Gastrocnemius medialis (tissue), 4 donors: ENCODE measurements at regions not wholly inside any gene's neighbourhood (a gene's known extent, or its start where the extent isn't known, plus 50 kb on each side); places are given as distances from the start of the nearest gene placed in this dataset.
"Not testable (repeated sequence)": the region's sequence is repeated elsewhere in the genome, so short reads cannot be mapped to it uniquely, and the experiment has no call there.

Experiments used
- ATAC-seq, 2 donors: fragments of 150-250 bp; one replicate each; pipeline ENCODE4 v1.9.1; 2016
- DNase-seq, 2 donors: peaks; one replicate each; pipeline ENCODE4 v3.0.0-alpha.2; 2019
- H3K27ac ChIP-seq, 4 donors: fragments of 200-600 bp; sonication (generic); 1 replicate in 1 of 4; 2 replicates in 3 of 4; pipeline ENCODE4 v1.5.1; 2016 to 2018; ENCODE audit warnings: mild to moderate bottlenecking in 2 of 4, moderate library complexity in 1 of 4
- H3K27me3 ChIP-seq, 3 donors: fragments of 200-600 bp; sonication (generic) in 2 of 3; 1 replicate in 1 of 3; 2 replicates in 2 of 3; pipeline versions ENCODE4 v1.5.1 to v1.6.0; 2016 to 2019; ENCODE audit warnings: mild to moderate bottlenecking in 1 of 3, moderate library complexity in 1 of 3
- H3K36me3 ChIP-seq, 2 donors: fragments of 200-600 bp; sonication (generic) in 1 of 2; one replicate each; pipeline ENCODE4 v1.5.1; 2017 to 2018
- H3K4me1 ChIP-seq, 2 donors: fragments of 200-600 bp; sonication (generic) in 1 of 2; one replicate each; pipeline ENCODE4 v1.5.1; 2016 to 2017; ENCODE audit warnings: mild to moderate bottlenecking in 2 of 2
- H3K4me3 ChIP-seq, 4 donors: fragments of 200-600 bp; sonication (generic) in 3 of 4; 1 replicate in 1 of 4; 2 replicates in 3 of 4; pipeline ENCODE4 v1.5.1; 2016 to 2019; ENCODE audit warnings: mild to moderate bottlenecking in 2 of 4
- H3K9me3 ChIP-seq, 3 donors: fragments of 200-600 bp; sonication (generic) in 2 of 3; 1 replicate in 1 of 3; 2 replicates in 2 of 3; pipeline ENCODE4 v1.5.1; 2016 to 2019
- CTCF ChIP-seq, 5 experiments: fragments of 450-650 bp in 3 of 5; fragments of 200-600 bp in 2 of 5; sonication (generic) in 2 of 5; IDR thresholded peaks in 4 of 5; conservative IDR thresholded peaks in 1 of 5; 1 replicate in 4 of 5; 2 replicates in 1 of 5; pipeline ENCODE4 v1.5.1; 2016 to 2019; ENCODE audit warnings: antibody characterized with exemption in 5 of 5, mild to moderate bottlenecking in 3 of 5, moderate library complexity in 3 of 5
- POLR2A ChIP-seq, 2 donors: fragments of 450-650 bp; IDR thresholded peaks; one replicate each; pipeline ENCODE4 v1.6.1; 2017; ENCODE audit warnings: antibody characterized with exemption in 2 of 2, mild to moderate bottlenecking in 2 of 2, moderate library complexity in 2 of 2
- in situ Hi-C, 4 donors: fragments of 200-750 bp; cut with MboI; loops; one replicate each; pipeline versions ENCODE4 v1.15.0 to v1.8.0; 2017; ENCODE audit warnings: low sequenced_read_pairs in 4 of 4
- intact Hi-C: fragments of 100-400 bp; cut with DNase I; formaldehyde crosslinking; loops from one replicate; pipeline ENCODE4 v1.15.1; 2023; ENCODE audit warnings: low total_unique reads

- Histone ChIP-seq H3K27ac (no peak overlapping the region), H3K4me3 (no peak overlapping the region), H3K4me1 (no peaks in the 10 kb centered on the region), H3K36me3 (no peaks in the 10 kb centered on the region), H3K9me3 (peaks cover 0 to 6% (median 0%) of the 10 kb centered on the region in 3 donors), H3K27me3 (no peaks in the 10 kb centered on the region)
- DNase-seq (no peak), ATAC-seq (no peak)
- in situ Hi-C loops (no loop called here), intact Hi-C loops (no loop called here)
- TF ChIP-seq CTCF (IDR thresholded peaks at IDR 0.05 in 4 of 5, conservative IDR thresholded peaks at IDR 0.05 in 1 of 5) (no peak), POLR2A (IDR thresholded peaks at IDR 0.05) (no peak)
Observed at GRCh38 chr6:11448038-11448437, 89.5 kb upstream of the TMEM170B start.

GRCh38 chr6:11447265-11447664 is 90.3 kb upstream of the TMEM170B start:
- intact Hi-C loops (no loop called here), in situ Hi-C loops (no loop called here)
- Histone ChIP-seq H3K27me3 (no peaks in the 10 kb centered on the region), H3K4me3 (no peak overlapping the region), H3K36me3 (no peaks in the 10 kb centered on the region), H3K9me3 (peaks cover 0 to 6% (median 0%) of the 10 kb centered on the region in 3 donors), H3K4me1 (no peaks in the 10 kb centered on the region), H3K27ac (no peak overlapping the region)
- TF ChIP-seq POLR2A (IDR thresholded peaks at IDR 0.05): no peak
- TF ChIP-seq CTCF (IDR thresholded peaks at IDR 0.05 in 4 of 5, conservative IDR thresholded peaks at IDR 0.05 in 1 of 5): no peak
- ATAC-seq: no peak
- DNase-seq: no peak

- H3K27ac ChIP-seq: no peak overlapping the region
- no peak for TF ChIP-seq CTCF (IDR thresholded peaks at IDR 0.05 in 4 of 5, conservative IDR thresholded peaks at IDR 0.05 in 1 of 5)
- no peak for TF ChIP-seq POLR2A (IDR thresholded peaks at IDR 0.05)
- H3K9me3 ChIP-seq: peaks cover 0 to 6% (median 0%) of the 10 kb centered on the region in 3 donors
- H3K4me3 ChIP-seq: no peak overlapping the region
- intact Hi-C loops: no loop called here
- H3K27me3 ChIP-seq: no peaks in the 10 kb centered on the region
- DNase-seq (no peak), ATAC-seq (no peak)
- no peaks in the 10 kb centered on the region for H3K4me1 ChIP-seq
- no peaks in the 10 kb centered on the region for H3K36me3 ChIP-seq
- in situ Hi-C loops: no loop called here
Observed at GRCh38 chr6:11445146-11445545, 92.4 kb upstream of the TMEM170B start.

- intact Hi-C loops, in situ Hi-C loops, H3K4me3 ChIP-seq, DNase-seq, ATAC-seq, H3K27ac ChIP-seq, H3K4me1 ChIP-seq, H3K27me3 ChIP-seq, H3K36me3 ChIP-seq, H3K9me3 ChIP-seq: not testable (repeated sequence)
Observed at GRCh38 chr6:11443125-11443524, 94.4 kb upstream of the TMEM170B start.

- intact Hi-C loops (no loop called here), in situ Hi-C loops (no loop called here)
- H3K36me3 ChIP-seq: no peaks in the 10 kb centered on the region
- TF ChIP-seq POLR2A (IDR thresholded peaks at IDR 0.05): no peak
- DNase-seq (no peak), ATAC-seq (no peak)
- H3K9me3 ChIP-seq: peaks cover 0 to 6% (median 0%) of the 10 kb centered on the region in 3 donors
- H3K27ac ChIP-seq: no peak overlapping the region
- no peaks in the 10 kb centered on the region for H3K4me1 ChIP-seq
- H3K4me3 ChIP-seq: no peak overlapping the region
- no peaks in the 10 kb centered on the region for H3K27me3 ChIP-seq
Observed at GRCh38 chr6:11442495-11442894, 95.1 kb upstream of the TMEM170B start.

GRCh38 chr6:11439876-11440275 is 97.7 kb upstream of the TMEM170B start:
- Histone ChIP-seq H3K4me3 (no peak overlapping the region), H3K27ac (peak overlapping the region in 3 of 4 donors; percentile 29 to 64 (median 60)), H3K27me3 (no peaks in the 10 kb centered on the region), H3K36me3 (no peaks in the 10 kb centered on the region), H3K4me1 (no peaks in the 10 kb centered on the region), H3K9me3 (no peaks in the 10 kb centered on the region)
- DNase-seq (no peak), ATAC-seq (no peak)
- TF ChIP-seq POLR2A (IDR thresholded peaks at IDR 0.05) (no peak), CTCF (IDR thresholded peaks at IDR 0.05 in 4 of 5, conservative IDR thresholded peaks at IDR 0.05 in 1 of 5) (no peak)
- in situ Hi-C loops: no loop called here
- intact Hi-C loops: loop anchor here (5.0 kb wide), 1 partner anchor 73 kb away; no protein-coding TSS in a partner anchor
